GM19351 (cell line): ENCODE measurements at regions not wholly inside any gene's neighbourhood (a gene's known extent, or its start where the extent isn't known, plus 50 kb on each side); places are given as distances from the start of the nearest gene placed in this dataset.
"Not testable (repeated sequence)": the region's sequence is repeated elsewhere in the genome, so short reads cannot be mapped to it uniquely, and the experiment has no call there.

Experiments
- ATAC-seq: cut with Tn5 transposase; IDR thresholded peaks from one replicate; pipeline ENCODE4 v1.9.1; 2021; ENCODE audit warnings: mild to moderate bottlenecking, moderate library complexity; ENCODE audit not compliant: unreplicated experiment

DNA sequence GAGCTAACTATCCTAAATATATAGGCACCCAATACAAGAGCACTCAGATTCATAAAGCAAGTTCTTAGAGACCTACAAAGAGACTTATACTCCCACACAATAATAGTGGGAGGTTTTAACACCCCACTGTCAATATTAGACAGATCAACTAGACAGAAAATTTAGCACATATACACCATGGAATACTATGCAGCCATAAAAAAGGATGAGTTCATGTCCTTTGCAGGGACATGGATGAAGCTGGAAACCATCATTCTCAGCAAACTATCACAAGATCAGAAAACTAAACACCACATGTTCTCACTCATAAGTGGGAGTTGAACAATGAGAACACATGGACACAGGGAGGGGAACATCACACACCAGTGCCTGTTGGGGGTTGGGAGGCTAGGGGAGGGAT, 358.9 kb upstream of the KCND2 start:
- ATAC-seq: not testable (repeated sequence)

DNA sequence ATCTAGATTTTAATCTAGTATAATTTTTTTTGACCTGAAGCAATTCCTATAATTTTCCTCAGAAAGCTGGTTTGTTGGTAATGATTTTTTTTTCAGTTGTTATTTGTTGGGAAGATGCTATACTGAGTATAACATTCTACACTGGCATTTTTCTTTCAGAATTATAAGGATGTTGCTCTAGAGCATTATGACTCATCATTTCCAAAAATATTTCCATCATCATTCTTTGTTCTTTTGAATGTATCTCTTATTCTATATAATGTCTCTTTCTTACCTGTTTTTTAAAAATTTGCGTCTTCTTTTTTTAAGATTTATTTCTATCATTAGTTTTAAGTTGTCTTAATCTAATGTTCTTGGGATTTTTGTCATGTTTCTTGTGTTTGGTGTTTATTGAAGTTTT, 356.5 kb upstream of the KCND2 start:
- no peak for ATAC-seq

DNA sequence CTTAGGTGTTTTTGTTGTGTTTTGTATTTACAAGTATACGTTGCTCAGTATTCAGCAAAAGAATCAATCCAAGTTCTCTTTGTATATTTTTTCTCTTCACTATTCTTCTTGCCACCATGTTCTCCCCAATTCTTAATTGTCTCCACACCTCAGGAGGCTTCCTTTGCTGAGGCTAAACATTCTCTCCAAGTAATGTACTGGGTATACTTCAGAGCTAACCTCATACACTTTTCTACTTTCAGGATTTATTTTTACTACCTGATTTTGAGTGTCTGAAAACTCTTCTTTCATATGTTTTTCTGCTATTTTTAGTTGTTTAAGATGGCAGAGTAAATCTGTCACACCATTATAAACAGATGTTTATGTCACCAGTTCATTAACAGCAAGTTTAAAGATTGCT, 354.8 kb upstream of the KCND2 start:
- ATAC-seq: no peak

DNA sequence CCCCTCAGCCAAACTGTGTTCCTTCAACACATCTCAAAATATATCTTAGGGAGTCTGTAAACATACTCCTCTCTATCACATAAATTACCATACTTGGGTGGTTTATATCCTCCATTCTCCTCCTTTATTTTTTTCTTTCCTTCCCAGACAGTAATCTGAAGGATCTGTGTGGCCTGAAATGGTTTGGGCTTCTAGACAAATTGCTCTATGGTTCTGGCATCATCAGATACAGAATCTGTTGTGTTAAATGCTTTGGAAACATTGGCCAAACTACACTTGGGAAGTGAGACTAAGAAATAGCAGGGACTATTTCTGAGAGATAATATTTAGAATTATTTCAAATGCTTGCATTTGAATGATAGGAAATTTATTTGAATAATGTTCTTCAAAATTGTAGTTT, 353.0 kb upstream of the KCND2 start:
- ATAC-seq: no peak

DNA sequence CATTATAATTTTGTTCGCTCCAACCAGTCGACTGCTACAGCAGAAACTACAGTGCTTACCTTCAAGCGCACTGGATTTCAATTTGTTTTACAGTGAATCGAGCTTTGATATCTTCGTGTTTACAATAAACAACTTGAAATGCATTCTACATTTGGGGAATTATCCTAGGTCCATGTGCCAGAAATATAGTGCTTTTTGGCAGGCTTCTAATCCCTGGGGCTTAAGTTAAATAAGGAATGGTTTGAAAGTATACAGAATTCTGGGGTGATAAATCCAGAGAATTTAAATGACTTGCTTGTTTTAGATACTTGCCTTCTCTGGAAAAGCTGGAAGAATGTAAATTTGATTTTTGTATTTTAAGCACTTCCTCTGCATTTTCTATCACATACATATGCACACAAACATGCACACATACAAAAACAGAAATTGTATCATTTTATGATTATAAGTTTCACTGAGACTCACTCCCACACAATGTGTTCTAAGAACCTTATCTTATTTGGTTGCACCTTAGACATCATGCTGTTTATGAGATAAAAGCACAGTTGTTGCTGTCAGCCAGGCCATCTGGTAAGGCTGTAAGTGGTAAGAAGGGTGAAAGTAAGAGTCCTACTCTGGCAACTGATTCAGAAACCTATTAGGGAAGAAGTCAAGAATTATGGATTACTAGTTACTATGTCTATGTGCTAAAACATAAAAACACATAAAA, 347.2 kb upstream of the KCND2 start:
- no peak for ATAC-seq

DNA sequence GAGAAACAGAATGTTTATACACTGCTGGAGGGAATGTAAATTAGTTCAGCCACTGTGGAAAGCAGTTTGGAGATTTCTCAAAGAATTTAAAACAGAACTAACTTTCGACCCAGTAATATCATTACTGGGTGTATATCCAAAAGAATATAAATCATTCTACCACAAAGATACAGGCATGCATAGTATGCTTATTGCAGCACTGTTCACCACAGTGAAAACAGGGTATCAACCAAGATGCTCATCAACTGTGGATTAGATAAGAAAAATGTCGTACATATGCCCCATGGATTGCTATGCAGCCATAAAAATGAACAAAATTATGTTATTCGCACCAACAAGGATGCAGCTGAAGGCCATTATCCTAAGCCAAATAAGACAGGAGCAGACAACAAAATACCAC, 343.1 kb upstream of the KCND2 start:
- ATAC-seq: no peak

DNA sequence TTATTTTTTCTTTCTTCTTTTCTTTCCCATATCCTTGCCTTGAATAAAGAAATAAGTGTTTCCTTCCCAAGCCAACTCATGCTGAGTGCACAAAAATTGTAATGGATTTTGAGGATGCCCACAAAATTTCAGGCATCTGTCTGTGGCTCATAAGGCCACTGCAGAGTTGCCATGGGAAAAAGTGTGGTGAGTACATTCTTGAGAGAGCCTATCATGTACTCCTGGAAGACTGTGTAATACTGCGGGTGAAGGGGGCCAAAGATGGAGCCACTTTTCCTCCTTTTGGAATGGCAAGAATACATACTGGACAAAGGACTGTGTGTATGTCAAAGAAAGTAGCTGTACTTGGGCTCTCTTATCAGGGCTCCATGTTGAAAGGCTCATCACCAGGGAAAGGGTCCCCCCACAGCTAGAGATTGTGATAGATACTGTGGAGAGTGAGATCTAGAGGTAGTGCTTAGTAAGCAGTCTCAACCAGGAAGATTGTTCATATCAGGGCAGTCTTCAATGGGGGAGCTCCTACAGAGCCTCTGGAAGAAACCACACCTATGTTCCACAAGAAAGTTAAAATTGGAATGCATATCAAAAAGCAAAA, 341.6 kb upstream of the KCND2 start:
- no peak for ATAC-seq

DNA sequence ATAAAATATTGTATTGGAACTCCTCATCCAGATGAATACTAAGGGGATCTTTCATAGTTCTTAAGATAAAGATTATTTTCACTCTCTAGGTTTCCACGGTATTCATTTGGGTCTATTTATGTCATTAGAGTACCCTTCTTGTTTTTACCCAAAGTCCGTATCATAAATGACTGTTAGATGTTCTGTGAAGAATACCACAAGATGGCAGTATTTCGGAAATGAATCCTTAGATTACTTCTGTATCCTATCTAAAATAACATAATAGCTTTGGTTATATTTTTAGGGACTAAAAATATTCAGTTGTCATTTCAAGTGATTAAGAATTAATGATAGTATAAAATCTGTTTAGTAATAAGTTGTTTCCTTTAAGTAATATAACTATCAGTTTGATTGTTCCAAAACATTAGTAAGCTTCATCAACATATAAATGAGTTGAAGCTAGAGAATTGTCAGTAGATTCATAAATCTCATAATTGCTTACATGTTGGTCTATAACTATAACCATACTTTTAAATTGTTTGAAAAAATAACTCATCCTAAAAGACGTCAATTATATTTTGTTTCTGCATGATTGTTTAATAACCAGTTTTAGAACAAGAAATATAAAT, 337.5 kb upstream of the KCND2 start:
- no peak for ATAC-seq

DNA sequence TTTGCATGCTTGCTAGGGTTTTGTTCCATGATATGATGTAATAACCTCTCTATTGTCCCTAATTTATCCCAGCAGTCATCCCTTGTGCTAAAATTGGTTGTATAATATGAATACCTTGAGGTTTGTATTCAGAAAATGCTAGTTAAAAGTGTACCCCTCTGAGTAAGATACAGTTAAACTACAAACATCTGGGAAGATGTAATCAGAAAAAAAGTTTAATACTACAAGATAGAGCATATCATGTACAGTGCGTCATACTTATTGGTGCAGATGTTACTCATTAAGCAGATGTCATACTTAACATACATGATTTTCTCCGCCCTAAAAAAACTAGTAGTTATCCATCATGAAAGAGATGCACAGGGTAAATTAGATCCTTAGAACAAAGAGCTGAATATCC, 336.1 kb upstream of the KCND2 start:
- ATAC-seq: no peak

DNA sequence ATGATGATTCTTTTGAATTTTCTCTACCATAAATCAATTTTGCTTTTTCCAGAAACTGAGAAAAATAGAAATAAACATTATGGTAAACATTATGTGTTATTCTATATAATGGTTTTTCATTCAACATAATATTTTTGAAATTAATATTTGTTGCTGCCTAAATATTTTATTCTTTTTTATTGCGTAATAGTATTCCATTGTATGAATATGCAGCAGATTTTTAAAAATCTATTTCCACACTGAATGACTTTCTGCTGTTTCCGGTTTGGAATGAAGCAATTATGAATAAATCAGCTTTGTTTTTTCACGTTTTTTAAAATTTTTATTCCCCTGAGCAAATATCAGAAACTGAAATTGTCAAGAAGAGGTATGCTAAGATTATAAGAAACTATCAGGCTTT, 335.2 kb upstream of the KCND2 start:
- ATAC-seq: no peak

DNA sequence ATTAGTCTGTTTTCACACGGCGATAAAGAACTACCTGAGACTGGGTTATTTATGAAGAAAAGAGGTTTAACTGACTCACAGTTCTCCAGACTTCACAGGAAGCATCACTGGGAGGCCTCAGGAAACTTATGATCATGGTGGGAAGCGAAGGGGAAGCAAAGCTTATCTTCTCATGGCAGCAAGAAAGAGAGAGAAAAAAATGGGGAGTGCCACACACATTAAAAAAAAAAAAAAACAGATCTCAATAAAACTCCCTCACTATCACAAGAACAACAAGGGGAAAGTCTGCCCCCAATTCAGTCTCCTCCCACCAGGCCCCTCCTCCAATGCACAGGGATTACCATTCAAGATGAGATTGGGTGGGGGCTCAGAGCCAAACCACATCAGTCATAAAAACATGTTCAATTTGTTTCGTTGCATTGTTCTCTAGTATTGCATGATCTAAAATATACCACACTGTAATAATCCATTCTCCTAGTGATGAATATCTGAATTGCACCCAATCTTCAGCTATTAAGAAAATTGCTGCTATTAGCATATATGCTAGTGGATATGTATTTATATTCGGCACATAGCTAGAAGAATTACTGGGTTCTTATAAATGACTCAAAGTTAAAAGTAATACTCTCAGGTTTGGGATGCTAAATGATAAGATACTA, 328.9 kb upstream of the KCND2 start:
- ATAC-seq: no peak

DNA sequence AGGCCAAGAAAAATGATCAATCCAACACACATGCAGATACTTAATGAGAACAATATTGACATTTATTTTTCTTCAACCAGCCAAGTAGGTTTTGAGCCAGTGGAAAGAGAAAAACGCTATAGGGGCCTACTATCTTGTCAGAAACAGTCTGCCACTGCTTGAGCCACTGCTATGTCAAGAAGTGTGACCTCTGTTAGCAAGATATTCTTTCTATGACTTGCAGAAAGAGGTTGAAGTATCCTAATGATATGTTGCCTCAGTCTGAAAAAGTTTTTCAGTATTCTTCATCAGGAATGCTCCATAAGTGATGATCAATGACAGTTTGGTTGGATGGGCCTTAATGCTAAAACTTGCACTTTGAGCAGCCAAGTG, 328.4 kb upstream of the KCND2 start:
- no peak for ATAC-seq

DNA sequence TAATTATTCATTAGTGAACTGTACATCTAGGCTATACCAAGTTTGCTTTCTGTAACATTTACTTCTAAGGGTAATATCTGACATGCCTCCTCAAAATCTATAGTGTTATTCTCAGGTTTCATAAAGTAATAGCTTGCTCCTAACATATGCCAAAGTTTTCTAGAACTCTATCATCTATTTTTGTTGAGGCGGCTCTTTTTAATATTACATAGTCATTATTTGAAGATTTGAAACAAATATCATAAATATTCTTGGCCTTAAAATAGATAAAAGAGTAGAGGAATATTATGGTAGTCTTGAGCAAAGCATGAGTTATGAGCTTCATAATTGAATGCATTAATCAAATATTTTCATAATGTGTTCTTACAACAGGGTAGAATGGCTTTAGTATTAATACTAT, 327.2 kb upstream of the KCND2 start:
- no peak for ATAC-seq

DNA sequence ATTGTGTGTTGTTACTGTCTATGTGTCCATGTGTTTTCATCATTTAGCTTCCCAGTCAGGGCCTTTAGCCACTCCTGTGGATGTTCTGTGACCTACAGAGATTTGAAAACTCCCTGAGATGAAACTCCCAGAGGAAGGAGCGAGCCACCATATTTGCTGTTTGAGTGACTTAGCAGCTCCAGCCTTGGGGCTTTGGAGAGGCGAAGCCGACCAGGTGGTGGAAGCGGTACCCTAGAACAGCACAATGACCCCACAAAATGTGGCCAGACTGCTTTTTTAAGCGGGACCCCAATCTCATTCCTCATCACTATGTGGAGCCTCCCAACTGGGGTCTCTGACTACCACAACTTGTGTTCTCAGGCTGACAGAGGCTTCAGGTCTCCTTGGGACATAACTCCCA, 323.9 kb upstream of the KCND2 start:
- ATAC-seq: no peak

DNA sequence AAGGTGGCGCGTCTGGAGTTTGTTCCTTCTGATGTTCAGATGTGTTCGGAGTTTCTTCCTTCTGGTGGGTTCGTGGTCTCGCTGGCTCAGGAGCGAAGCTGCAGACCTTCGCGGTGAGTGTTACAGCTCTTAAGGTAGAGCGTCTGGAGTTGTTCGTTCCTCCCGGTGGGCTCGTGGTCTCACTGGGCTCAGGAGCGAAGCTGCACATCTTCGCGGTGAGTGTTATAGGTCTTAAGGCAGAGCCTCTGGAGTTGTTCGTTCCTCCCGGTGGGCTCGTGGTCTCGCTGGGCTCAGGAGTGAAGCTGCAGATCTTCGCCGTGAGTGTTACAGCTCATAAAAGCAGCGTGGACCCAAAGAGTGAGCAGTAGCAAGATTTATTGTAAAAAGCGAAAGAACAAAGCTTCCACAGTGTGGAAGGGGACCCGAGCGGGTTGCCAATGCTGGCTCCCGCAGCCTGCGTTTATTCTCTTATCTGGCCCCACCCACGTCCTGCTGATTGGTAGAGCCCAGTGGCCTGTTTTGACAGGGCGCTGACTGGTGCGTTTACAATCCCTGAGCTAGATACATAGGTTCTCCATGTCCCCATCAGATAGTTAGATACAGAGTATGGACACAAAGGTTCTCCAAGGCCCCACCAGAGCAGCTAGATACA, 322.5 kb upstream of the KCND2 start:
- not testable (repeated sequence) for ATAC-seq

DNA sequence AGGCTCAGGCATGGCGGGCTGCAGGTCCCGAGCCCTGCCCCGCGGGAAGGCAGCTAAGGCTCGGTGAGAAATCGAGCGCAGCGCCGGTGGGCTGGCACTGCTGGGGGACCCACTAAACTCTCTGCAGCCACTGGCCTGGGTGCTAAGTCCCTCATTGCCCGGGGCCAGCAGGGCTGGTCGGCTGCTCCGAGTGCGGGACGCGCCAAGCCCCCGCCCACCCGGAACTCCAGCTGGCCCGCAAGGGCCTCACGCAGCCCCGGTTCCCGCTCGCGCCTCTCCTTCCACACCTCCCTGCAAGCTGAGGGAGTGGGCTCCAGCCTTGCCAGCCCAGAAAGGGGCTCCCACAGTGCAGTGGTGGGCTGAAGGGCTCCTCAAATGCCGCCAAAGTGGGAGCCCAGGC, 321.4 kb upstream of the KCND2 start:
- ATAC-seq: not testable (repeated sequence)

DNA sequence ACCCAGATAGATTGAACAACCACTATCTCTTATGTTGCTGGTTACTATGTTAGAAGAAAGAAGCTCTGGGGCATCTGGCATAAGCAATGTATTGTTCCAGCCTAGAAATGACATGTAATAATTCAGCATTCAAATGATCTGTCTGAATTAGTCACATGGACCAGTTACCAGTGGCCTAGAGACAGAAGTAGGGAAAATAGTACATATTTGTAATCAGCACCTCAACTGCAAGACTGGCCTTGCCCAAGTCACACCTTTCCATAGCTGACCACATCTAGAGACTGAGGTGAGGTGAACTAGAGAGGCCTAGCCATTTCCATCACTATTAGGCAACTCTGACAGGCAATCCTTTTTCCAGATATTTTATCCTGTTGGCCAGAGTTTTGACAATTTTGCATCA, 315.6 kb upstream of the KCND2 start:
- no peak for ATAC-seq

DNA sequence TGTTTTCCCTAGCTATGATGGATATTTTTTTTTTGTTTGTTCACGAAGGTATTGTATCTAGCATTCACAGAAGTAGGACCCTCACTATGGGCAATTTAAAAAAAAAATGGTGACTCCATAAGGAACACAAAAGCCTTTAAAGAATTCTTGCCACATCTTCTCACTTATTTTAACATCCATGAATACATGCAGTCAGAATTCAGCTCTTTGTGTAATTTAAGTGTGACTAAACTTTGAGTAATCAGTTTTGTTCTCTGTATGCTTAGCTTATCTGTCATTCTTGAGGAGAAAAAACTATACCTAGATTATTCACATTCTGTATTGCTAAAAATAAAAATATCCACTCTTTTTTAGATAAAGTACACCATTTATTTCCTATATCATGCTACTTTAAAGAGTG, 313.2 kb upstream of the KCND2 start:
- no peak for ATAC-seq

DNA sequence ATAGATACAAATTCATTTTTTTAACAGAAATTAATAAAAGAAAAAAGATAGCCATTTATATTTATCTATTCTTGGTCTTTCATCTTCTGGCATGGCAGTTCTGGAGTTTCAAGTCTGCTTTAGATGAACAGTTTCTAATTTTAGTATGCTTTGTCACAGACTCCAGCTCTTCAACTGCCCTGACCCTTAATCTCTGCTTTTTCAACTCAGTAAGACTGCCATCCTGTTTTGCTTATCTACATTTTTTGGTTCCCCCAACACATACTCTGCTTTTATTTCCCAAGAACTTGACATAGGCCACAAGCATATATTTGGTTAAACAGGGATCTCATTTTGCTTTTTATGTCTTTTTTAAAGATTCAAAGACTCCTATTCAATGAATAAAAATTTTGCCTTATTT, 309.3 kb upstream of the KCND2 start:
- no peak for ATAC-seq

DNA sequence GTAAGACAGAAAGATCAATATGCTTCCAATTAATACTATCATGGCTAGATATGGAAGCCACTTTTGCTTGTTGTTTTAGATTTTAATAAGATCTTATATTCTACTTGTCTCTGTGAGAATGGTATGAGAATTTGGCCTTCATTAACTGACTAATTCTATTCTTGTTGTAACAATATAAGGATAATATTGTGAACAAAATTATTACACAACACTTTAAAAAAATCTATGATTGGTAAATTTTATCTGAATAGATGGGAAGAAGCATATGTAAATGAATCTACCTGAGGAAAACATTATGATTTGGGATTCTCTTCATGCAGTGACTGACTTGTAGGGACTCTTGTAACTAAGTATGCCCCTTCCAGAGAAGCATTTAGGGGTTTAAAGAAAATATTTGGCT, 308.9 kb upstream of the KCND2 start:
- ATAC-seq: no peak

DNA sequence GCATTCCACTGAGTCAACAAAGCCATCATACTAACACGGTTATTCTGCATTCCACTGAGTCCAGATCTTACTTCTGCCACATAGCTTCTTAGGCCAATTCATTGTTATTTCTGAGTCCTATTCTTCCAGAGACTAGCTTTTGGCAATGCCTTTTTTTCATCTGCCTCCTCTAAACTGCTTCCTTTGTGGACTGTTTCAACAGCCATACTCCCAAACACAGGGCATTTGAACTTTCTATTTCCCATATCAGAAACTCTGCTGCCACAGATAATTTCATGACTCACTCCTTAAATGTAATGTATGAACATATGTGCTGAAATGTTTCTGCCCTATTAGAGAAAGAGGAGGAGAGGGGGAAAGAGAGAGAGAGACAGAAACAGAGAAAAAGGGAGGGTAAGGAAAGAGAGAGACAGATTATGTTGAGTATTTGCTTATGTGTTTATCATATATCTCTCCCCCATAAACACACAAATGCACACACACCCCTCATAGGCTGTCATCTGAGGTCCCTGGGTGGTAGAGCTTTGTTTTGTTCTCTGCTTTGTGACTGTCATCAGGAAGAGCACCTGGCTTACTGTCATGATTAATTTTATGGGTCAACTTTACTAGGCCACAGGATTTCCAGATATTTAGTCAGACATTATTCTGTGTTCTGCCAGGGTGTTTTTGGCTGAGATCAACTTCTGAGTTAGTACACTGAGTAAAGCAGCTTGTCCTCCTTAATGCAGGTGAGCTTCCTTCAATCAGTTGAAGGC, 308.0 kb upstream of the KCND2 start:
- no peak for ATAC-seq
